K562 (cell line): ENCODE measurements at regions not wholly inside any gene's neighbourhood (a gene's known extent, or its start where the extent isn't known, plus 50 kb on each side); places are given as distances from the start of the nearest gene placed in this dataset.

Experiments used
- ATAC-seq: fragments of 200-7000 bp; cut with Tn5 transposase; 3 replicates; pipeline ENCODE4 v1.9.1; 2020; ENCODE audit warnings: moderate library complexity
- BruUV-seq: library from RNA; stranded (reverse); fragments of 400-500 nt; replicated peaks from 2 replicates; lab custom pipeline; 2021; lab: Mats Ljungman, UMichigan
- CTCF ChIA-PET: fragments of 300-600 bp; formaldehyde crosslinking; extraction: SDS; loops from one replicate; lab custom pipeline; 2021; ENCODE audit warnings: low intra/inter-chr PET ratio; lab: Yijun Ruan, JAX
- POLR2A ChIA-PET: fragments of 300-600, 350-650 bp; sonication (Branson Sonifier 250); formaldehyde crosslinking; extraction: SDS; loops from one replicate; lab custom pipeline; 2021; ENCODE audit warnings: antibody characterized with exemption, inconsistent platforms; lab: Yijun Ruan, JAX
- DNase-seq, 4 experiments: peaks; one replicate each; pipeline versions ENCODE4 v3.0.0 to v3.0.0-alpha.2; 2011 to 2018; ENCODE audit warnings: low spot score in 3 of 4, mixed read lengths in 3 of 4; ENCODE audit errors: extremely low read depth in 1 of 4
- FAIRE-seq: peaks from 2 replicates; lab custom pipeline; 2011; peaks lifted over from hg19 to GRCh38; lab: Jason Lieb, UNC
- H2AFZ ChIP-seq: 2 replicates; pipeline ENCODE4 v1.6.0; 2011; ENCODE audit warnings: low read depth, low read length, control low read depth, inconsistent platforms
- H3K27ac ChIP-seq: fragments of 200-600 bp; 3 replicates; pipeline ENCODE4 v1.8.0; 2011; ENCODE audit warnings: low read depth, mild to moderate bottlenecking, control low read depth, inconsistent platforms, low read length, moderate library complexity, mixed read lengths; ENCODE audit errors: extremely low read depth
- H3K27me3 ChIP-seq, 2 experiments: fragments of 300-600 bp in 1 of 2; 2 replicates in 1 of 2; 3 replicates in 1 of 2; pipeline versions ENCODE4 v1.6.0 to v1.8.0; 2011; ENCODE audit warnings: inconsistent platforms in 2 of 2, low read length in 2 of 2, mild to moderate bottlenecking in 1 of 2, mixed read lengths in 1 of 2, moderate library complexity in 1 of 2; ENCODE audit not compliant: control insufficient read depth in 2 of 2, insufficient read depth in 2 of 2
- H3K36me3 ChIP-seq: fragments of 300-600 bp; 3 replicates; pipeline ENCODE4 v1.8.0; 2011; ENCODE audit warnings: mild to moderate bottlenecking, low read length, inconsistent platforms; ENCODE audit not compliant: control insufficient read depth, insufficient read depth
- H3K4me1 ChIP-seq, 2 experiments: fragments of 200-600 bp in 1 of 2; replicated peaks in 1 of 2; 2 replicates in 1 of 2; 3 replicates in 1 of 2; pipeline versions ENCODE4 v1.5.1 to v1.8.0; 2011; ENCODE audit warnings: inconsistent platforms in 2 of 2, low read length in 2 of 2, mild to moderate bottlenecking in 1 of 2, mixed read lengths in 1 of 2, moderate library complexity in 1 of 2; ENCODE audit not compliant: control insufficient read depth in 2 of 2, insufficient read depth in 2 of 2
- H3K4me2 ChIP-seq: 2 replicates; pipeline ENCODE4 v1.6.1; 2011; ENCODE audit warnings: low read length, control low read depth, inconsistent platforms, mixed read lengths; ENCODE audit not compliant: insufficient read depth
- H3K4me3 ChIP-seq: fragments of 200-600 bp; sonication (generic), shearing (Covaris generic); 2 replicates; pipeline ENCODE4 v1.5.1; 2016; ENCODE audit warnings: control low read depth, inconsistent platforms
- H3K79me2 ChIP-seq: fragments of 200-600 bp; 3 replicates; pipeline ENCODE4 v1.8.0; 2011; ENCODE audit warnings: low read length, inconsistent platforms; ENCODE audit not compliant: control insufficient read depth, insufficient read depth
- H3K9ac ChIP-seq, 2 experiments: 2 replicates each; pipeline versions ENCODE4 v1.6.0 to v1.6.1; 2011; ENCODE audit warnings: low read depth in 2 of 2, low read length in 2 of 2, control low read depth in 1 of 2, inconsistent platforms in 1 of 2, mild to moderate bottlenecking in 1 of 2, mixed read lengths in 1 of 2; ENCODE audit not compliant: insufficient read depth in 1 of 2
- H3K9me1 ChIP-seq: one replicate; pipeline ENCODE4 v1.6.0; 2011; ENCODE audit warnings: inconsistent platforms, mild to moderate bottlenecking, low read length, moderate library complexity; ENCODE audit not compliant: control insufficient read depth, insufficient read depth
- H3K9me3 ChIP-seq: replicated peaks from 2 replicates; pipeline ENCODE4 v1.5.1; 2011; ENCODE audit warnings: low read depth, low read length, inconsistent platforms; ENCODE audit not compliant: control insufficient read depth, insufficient read depth
- H4K20me1 ChIP-seq: replicated peaks from 2 replicates; pipeline ENCODE4 v1.6.1; 2011; ENCODE audit warnings: low read length, inconsistent platforms, mixed read lengths; ENCODE audit not compliant: control insufficient read depth, insufficient read depth
- CEBPG ChIP-seq, 3 experiments: fragments of 200-800 bp in 1 of 3; sonication (Bioruptor generic) in 1 of 3; sonication (generic) in 1 of 3; formaldehyde crosslinking in 1 of 3; IDR thresholded peaks in 2 of 3; conservative IDR thresholded peaks in 1 of 3; 2 replicates each; pipeline versions ENCODE4 v1.6.1 to v1.8.0; 2016 to 2022; ENCODE audit warnings: missing compliant biosample characterization in 2 of 3, missing genetic modification characterization in 2 of 3, mild to moderate bottlenecking in 1 of 3, missing genetic modification reagents in 1 of 3
- CHD4 ChIP-seq: fragments of 200-600 bp; sonication (generic); IDR thresholded peaks from 3 replicates; pipeline ENCODE4 v1.6.1; 2012; ENCODE audit warnings: low read depth, mild to moderate bottlenecking, mixed read lengths, low read length, inconsistent platforms; ENCODE audit not compliant: insufficient read depth, insufficient replicate concordance, poor library complexity, severe bottlenecking
- CTBP1 ChIP-seq: fragments of 450-650 bp; IDR thresholded peaks from 2 replicates; pipeline ENCODE4 v1.6.1; 2016; ENCODE audit warnings: borderline replicate concordance
- HDAC6 ChIP-seq: IDR thresholded peaks from 2 replicates; pipeline ENCODE4 v1.6.1; 2012; ENCODE audit warnings: low read depth, mild to moderate bottlenecking, control low read depth, inconsistent platforms, low read length, moderate library complexity
- SMARCB1 ChIP-seq: IDR thresholded peaks from 2 replicates; pipeline ENCODE4 v1.6.1; 2011; ENCODE audit warnings: improper control_type of control experiment, low read depth; ENCODE audit not compliant: insufficient read length
- ZNF766 ChIP-seq: fragments of 200-800 bp; sonication (Bioruptor generic); conservative IDR thresholded peaks from 2 replicates; pipeline ENCODE4 v1.6.1; 2016; ENCODE audit warnings: missing genetic modification characterization, missing compliant biosample characterization
- ZSCAN32 ChIP-seq: fragments of 450-650 bp; formaldehyde crosslinking; IDR thresholded peaks from 2 replicates; pipeline ENCODE4 v1.4.0; 2020; ENCODE audit warnings: mild to moderate bottlenecking, moderate library complexity
- WGBS: fragments of 100-300 bp; shearing (Covaris generic); methylation state at CpG from one replicate; pipeline ENCODE4 v1.1.6; 2016; ENCODE audit warnings: low coverage, mixed read lengths; ENCODE audit not compliant: insufficient coverage; ENCODE audit errors: missing lambda C conversion rate; 5-methylcytosine and 5-hydroxymethylcytosine counted together
- in situ Hi-C: fragments of 300-500 bp; cut with MboI; formaldehyde crosslinking; loops from 4 replicates; pipeline ENCODE4 v1.15.0; 2018; ENCODE audit warnings: inconsistent platforms, mixed read lengths
- intact Hi-C: fragments of 100-400 bp; cut with micrococcal nuclease; formaldehyde crosslinking; loops from 2 replicates; pipeline ENCODE4 v1.14.2; 2022
- TF ChIP-seq, protein P1 (sequence below): fragments of 250-450 bp; sonication (Bioruptor Pico); IDR thresholded peaks from 2 replicates; pipeline ENCODE4 v1.4.0; 2020; ENCODE audit warnings: mild to moderate bottlenecking
- TF ChIP-seq, protein P2 (sequence below): fragments of 450-650 bp; IDR thresholded peaks from one replicate; pipeline ENCODE4 v1.6.1; 2018; ENCODE audit warnings: mild to moderate bottlenecking, moderate library complexity; ENCODE audit not compliant: partially characterized antibody
- TF ChIP-seq, protein P3 (sequence below): fragments of 450-650 bp; IDR thresholded peaks from 2 replicates; pipeline ENCODE4 v1.6.1; 2016

DNA sequence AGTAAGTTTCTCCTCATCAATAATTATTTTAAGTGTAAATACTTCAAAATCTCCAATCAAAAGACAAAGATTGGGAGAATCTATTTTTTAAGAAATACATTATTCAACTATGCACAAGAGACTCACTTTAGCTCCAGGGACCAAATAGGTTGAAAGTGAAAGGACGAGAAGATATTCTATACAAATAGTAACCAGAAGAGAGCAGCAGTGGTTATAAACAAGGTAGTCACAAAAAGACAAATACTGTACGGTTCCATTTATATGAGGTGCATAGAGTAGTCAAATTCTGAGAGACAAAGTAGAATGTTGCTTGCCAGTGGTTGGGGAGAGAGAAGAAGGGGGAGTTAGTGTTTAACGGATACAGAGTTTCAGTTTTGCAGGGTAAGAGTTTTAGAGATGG lies 69.8 kb downstream of the POU3F3 start:
- BruUV-seq: no TSS peak
- intact Hi-C loops: no loop called here
- H3K79me2 ChIP-seq: no peaks in the 10 kb centered on the region
- POLR2A ChIA-PET: interaction anchor here (0.7 to 1.2 kb wide), 2 partner anchors 9 to 183 kb away, joined by 3 to 4 read pairs; no protein-coding TSS in a partner anchor
- no peak for TF ChIP-seq SMARCB1
- TF ChIP-seq CTBP1: no peak
- TF ChIP-seq, protein P1, sequence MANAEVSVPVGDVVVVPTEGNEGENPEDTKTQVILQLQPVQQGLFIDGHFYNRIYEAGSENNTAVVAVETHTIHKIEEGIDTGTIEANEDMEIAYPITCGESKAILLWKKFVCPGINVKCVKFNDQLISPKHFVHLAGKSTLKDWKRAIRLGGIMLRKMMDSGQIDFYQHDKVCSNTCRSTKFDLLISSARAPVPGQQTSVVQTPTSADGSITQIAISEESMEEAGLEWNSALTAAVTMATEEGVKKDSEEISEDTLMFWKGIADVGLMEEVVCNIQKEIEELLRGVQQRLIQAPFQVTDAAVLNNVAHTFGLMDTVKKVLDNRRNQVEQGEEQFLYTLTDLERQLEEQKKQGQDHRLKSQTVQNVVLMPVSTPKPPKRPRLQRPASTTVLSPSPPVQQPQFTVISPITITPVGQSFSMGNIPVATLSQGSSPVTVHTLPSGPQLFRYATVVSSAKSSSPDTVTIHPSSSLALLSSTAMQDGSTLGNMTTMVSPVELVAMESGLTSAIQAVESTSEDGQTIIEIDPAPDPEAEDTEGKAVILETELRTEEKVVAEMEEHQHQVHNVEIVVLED: no peak
- no peaks in the 10 kb centered on the region for H3K4me1 ChIP-seq
- no peak overlapping the region for H3K27ac ChIP-seq
- H3K27me3 ChIP-seq: no peaks in the 10 kb centered on the region
- FAIRE-seq (no peak), DNase-seq (no peak), ATAC-seq (no peak)
- in situ Hi-C loops: no loop called here
- H3K4me2 ChIP-seq: no peak overlapping the region
- no peaks in the 10 kb centered on the region for H3K9me3 ChIP-seq
- no peaks in the 10 kb centered on the region for H3K9me1 ChIP-seq
- CTCF ChIA-PET: no interaction called here
- no peaks in the 10 kb centered on the region for H3K36me3 ChIP-seq
- H3K9ac ChIP-seq: no peak overlapping the region
- no peaks in the 10 kb centered on the region for H4K20me1 ChIP-seq
- H2AFZ ChIP-seq: no peak overlapping the region
- no peak overlapping the region for H3K4me3 ChIP-seq
- 0% methylated on average over 3 of the region's 3 CpGs for WGBS

DNA sequence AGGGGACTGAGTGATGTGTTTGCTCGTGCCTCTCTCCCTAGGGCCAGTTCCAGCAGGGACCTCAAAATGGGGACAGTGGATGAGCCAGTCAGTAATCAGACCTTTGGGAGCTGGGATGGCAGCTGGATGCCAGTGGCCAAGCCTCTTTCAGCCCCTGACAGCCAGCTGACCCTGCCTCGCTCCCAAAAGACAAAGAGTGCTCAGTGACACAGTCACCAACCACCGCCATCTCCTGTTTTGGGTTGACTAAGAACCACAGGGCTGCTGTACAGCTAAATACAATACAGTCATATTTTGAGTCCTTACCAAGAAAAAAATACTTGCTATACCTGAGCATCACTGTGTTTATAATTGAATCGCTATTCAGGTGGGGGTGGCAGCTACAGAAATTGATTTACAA lies 75.7 kb downstream of the POU3F3 start:
- POLR2A ChIA-PET: no interaction called here

More for the DNA sequence above, 75.7 kb downstream of the POU3F3 start:
- in situ Hi-C loops (no loop called here), intact Hi-C loops (no loop called here)
- CTCF ChIA-PET: no interaction called here
- no peaks in the 10 kb centered on the region for H4K20me1 ChIP-seq
- no peak overlapping the region for H3K27ac ChIP-seq
- H3K4me3 ChIP-seq: no peak overlapping the region
- no peak for FAIRE-seq
- H3K4me2 ChIP-seq: no peak overlapping the region
- BruUV-seq: no TSS peak
- H3K27me3 ChIP-seq: peaks cover 0 to 19% of the 10 kb centered on the region in 2 experiments; a peak in 2 of 5 replicates
- H3K79me2 ChIP-seq: no peaks in the 10 kb centered on the region
- no peaks in the 10 kb centered on the region for H3K9me1 ChIP-seq
- TF ChIP-seq CHD4: no peak
- TF ChIP-seq ZSCAN32 (CRISPR knock-in tag): no peak
- TF ChIP-seq, protein P2, sequence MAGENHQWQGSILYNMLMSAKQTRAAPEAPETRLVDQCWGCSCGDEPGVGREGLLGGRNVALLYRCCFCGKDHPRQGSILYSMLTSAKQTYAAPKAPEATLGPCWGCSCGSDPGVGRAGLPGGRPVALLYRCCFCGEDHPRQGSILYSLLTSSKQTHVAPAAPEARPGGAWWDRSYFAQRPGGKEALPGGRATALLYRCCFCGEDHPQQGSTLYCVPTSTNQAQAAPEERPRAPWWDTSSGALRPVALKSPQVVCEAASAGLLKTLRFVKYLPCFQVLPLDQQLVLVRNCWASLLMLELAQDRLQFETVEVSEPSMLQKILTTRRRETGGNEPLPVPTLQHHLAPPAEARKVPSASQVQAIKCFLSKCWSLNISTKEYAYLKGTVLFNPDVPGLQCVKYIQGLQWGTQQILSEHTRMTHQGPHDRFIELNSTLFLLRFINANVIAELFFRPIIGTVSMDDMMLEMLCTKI: no peak
- TF ChIP-seq ZNF766 (CRISPR knock-in tag): no peak
- TF ChIP-seq CEBPG (CRISPR knock-in tag; IDR thresholded peaks at IDR 0.05): no peak
- TF ChIP-seq CEBPG (tag; conservative IDR thresholded peaks at IDR 0.05 in 1 of 2, IDR thresholded peaks at IDR 0.05 in 1 of 2): no peak
- TF ChIP-seq, protein P3, sequence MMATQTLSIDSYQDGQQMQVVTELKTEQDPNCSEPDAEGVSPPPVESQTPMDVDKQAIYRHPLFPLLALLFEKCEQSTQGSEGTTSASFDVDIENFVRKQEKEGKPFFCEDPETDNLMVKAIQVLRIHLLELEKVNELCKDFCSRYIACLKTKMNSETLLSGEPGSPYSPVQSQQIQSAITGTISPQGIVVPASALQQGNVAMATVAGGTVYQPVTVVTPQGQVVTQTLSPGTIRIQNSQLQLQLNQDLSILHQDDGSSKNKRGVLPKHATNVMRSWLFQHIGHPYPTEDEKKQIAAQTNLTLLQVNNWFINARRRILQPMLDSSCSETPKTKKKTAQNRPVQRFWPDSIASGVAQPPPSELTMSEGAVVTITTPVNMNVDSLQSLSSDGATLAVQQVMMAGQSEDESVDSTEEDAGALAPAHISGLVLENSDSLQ: no peak
- TF ChIP-seq HDAC6: no peak
- no peak overlapping the region for H3K9ac ChIP-seq
- DNase-seq: no peak
- no peaks in the 10 kb centered on the region for H3K36me3 ChIP-seq
- no peaks in the 10 kb centered on the region for H3K9me3 ChIP-seq
- WGBS: 0% methylated on average over 4 of the region's 4 CpGs
- H3K4me1 ChIP-seq: no peaks in the 10 kb centered on the region
- no peak overlapping the region for H2AFZ ChIP-seq
- no peak for ATAC-seq
